Activated CD4-positive, alpha-beta T cell treated with anti-CD3 and anti-CD28 coated beads, Interleukin-10, Interleukin-2, amounts not matched to agents 100 ng/mL and 50 ng/mL, durations not matched to agents 16 hours and 8 hours (primary cell): ENCODE measurements at regions not wholly inside any gene's neighbourhood (a gene's known extent, or its start where the extent isn't known, plus 50 kb on each side); places are given as distances from the start of the nearest gene placed in this dataset.
"Not testable (repeated sequence)": the region's sequence is repeated elsewhere in the genome, so short reads cannot be mapped to it uniquely, and the experiment has no call there.

Experiments
- DNase-seq: peaks from one replicate; pipeline ENCODE4 v3.0.0-alpha.2; 2020

DNA sequence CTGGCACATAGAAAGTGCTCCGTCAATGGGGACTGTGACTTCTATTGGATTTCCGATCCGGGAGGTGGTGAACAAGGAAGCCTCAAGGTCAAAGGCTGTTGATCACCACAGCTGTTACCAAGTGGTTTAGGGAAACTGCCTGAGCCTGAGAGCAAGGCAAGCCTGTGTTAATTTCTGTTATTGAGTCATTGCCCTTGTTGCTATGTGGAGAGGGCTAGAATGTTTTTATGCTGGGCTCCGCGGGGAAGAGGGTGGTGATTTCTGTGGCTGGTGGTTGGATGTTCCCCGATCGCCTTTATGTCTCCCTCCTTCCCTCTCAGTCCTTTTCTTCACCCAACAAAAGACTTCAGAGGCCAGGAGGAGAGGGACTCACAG is 108.5 kb upstream of the ALX4 start:
- DNase-seq: no peak

DNA sequence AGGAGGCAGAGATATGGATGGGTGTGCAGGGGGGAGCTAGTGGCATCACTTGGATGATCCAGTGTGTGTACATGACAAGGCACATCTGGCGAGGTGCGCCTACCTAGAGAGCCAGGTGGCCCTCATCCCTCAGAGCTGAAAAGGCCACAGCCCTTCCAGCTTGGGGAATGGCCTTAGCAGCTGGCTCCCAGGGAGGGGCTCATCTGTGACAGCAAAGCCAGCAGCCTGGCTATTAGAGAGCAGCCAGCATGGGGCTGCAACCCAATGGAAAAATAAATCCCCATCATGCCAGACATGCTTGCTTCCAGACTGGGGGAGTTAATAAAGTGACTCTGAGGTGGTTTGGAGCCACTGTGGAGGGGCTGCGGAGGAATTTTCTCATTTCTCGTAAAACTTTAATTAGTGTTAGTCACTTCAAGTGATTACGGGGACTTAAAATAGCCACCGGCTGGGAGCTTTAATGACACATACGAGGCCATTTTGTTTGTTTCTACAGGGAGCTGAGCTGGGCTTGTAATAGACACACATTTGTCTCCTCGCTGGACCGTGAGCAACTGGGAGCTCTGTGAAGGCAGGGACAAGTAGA is 111.2 kb upstream of the ALX4 start:
- no peak for DNase-seq

DNA sequence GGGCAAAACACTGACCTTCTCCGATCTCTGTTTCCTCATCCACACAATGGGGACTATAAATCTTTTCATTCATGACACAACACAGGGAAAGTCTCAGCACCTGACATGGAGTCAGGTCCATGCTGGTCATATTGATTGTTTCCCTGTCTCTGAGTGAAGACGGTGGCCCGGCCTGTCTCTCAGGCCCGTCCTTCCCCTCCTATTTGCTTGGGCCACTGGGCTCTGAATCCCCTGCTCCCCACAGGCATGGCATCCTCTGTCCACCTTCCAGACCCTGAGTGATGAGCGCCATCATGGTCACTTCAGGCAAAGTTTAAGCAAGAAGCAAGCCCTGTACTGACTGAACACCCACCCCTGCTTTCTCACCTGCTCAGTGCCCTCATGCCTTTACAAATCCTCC is 113.3 kb upstream of the ALX4 start:
- no peak for DNase-seq

DNA sequence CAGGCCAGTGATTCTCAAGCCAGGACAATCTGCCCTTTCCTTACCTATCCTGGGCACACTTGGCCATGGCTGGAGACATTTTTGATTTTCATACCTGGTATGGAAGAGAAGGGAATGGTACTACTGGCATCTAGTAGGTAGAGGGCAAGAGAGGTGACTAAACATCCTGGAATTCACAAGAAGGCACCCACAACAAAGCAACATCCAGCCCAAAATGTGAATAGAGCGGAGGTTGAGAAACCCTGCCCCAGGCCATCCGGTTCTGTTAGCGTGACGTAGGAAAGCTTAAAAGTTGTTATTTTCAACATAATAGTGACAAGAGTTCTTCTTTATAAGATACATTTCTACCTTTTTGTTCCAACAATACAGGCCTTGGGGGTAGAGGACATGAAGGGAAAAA is 114.9 kb upstream of the ALX4 start:
- DNase-seq: no peak

DNA sequence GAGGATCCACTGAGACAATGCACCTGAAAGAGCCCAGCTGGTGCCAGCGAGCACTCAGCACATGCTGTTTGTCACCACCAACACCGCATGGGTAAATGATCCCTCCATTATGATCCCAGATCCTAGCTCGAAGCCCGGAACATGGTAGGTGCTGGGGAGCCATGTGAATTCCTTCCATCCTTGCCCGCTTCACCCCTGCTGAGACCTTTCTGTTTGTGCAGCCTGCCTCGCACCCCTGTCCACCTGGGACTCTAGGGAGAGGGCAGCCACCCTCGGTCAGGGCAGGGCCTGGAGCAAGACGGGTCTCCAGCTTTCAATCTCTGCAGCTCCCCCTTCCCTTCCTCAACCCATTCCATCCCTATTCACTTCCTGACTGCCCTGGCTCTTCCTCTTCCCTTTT is 116.2 kb upstream of the ALX4 start:
- no peak for DNase-seq

DNA sequence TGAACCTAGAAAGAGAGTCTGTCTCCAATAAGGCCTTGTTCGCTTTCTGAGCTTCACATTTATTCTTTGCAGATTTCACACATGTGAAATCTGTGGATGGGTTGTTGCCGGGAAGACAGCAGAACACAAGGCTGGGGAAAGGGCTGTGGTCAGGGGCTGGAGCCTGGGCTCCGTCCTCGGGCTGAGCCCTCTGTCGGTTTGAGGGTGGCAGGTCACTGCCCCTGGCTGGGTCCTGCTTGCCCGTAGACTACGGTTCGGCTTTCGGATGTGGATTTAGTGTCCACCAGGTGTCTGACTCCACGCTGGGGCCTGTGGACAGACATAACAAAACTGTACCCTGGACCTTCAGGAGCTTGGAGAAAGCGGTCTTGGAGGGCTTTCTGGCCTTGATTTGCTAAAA is 117.0 kb upstream of the ALX4 start:
- no peak for DNase-seq

DNA sequence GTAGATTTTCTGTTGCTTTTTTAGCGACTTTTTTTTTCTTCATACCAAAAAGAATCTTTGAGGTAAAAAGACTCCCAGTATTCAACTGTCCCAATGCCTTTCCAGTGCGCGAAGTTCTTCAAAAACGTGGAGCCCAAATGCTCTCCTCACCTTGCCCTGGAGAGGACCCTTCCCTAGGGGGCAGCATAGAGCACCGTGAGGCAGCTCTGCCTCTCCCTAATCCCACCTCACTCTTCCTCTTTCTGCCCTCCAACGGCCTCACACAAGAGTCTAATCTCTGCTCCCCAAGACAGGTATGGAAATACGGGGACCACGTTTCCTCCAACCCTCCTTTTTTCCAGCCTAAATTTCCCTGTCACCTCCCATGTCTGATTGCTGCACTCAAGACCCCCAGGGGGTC is 117.5 kb upstream of the ALX4 start:
- DNase-seq: peak; percentile 28

DNA sequence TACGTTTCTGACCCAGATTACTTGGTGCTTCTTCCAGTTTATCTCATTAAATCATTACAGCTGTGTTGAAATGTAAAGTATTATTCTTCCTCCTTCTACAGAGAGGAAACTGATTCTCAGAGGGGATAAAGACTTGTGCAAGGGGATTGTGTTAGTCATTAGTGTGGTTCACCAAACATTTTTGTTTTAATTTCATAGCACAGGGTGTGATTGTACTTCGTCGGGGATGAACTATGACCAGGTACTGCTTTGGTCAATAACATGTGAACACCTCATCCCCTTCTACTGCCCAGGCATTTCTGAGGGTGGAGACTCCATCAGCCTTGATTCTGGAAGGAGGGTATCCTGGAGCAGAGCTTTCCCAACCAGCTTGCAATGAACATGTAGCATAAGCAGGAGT is 120.2 kb upstream of the ALX4 start:
- no peak for DNase-seq

DNA sequence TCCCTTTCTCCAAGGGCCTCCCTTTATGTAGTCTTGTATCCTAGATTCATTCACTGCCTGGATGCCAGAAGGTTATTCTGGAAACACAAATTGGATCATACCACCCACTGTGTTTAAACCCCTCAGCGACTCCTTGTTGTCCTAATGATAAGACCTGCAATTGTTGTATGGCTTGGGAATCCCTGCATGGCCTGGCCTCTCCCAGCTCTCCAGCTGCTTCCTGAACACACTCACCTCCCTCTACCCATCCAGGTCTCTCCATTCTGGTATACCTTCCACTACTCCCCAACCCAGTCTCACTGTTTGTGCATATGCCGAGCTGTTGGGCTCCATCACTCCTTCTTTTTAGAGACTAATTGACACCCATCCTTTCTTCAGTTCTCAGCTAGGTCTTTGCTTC is 124.3 kb upstream of the ALX4 start:
- no peak for DNase-seq

DNA sequence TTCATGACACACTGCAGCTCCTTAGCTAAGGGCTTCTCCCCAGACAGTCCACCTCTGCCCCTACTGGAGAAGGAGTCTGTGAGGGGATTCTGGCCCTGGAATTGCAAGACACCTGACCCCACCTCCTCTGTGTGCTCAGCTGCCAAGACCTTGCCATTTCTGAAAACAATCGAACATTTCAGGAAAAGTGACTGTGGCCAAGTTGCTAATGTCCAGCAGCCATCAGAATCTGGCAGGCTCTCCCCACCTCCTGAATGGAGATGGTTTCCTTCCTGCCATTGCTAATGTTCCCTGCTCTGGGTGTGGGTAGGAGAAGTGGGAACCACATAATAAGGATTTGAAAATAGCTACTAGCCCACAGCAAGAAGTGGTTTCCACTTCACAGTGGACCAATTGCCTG is 127.2 kb upstream of the ALX4 start:
- DNase-seq: no peak

DNA sequence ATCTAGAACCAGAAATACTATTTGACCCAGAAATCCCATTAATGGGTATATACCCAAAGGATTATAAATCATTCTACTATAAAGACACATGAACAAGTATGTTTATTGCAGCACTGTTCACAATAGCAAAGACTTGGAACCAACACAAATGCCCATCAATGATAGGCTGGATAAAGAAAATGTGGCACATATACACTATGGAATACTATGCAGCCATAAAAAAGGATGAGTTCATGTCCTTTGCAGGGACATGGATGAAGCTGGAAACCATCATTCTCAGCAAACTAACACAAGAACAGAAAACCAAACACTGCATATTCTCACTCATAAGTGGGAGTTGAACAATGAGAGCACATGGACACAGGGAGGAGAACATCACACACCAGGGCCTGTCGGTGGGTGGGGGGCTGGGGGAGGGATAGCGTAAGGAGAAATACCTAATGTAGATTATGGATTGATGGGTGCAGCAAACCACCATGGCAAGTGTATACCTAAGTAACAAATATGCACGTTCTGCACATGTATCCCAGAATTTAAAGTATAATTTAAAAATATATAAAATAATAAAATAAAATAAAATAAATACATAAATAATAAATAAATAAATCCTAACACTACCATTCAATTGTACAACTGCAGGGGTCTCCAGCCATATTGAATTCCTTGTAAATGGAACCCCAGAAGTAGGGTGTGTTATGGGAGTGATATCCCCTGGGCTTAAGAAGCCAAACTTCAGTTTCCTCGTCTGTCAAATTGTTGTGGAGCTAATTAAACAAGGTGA is 122.4 kb upstream of the CD82 start:
- DNase-seq: not testable (repeated sequence)

DNA sequence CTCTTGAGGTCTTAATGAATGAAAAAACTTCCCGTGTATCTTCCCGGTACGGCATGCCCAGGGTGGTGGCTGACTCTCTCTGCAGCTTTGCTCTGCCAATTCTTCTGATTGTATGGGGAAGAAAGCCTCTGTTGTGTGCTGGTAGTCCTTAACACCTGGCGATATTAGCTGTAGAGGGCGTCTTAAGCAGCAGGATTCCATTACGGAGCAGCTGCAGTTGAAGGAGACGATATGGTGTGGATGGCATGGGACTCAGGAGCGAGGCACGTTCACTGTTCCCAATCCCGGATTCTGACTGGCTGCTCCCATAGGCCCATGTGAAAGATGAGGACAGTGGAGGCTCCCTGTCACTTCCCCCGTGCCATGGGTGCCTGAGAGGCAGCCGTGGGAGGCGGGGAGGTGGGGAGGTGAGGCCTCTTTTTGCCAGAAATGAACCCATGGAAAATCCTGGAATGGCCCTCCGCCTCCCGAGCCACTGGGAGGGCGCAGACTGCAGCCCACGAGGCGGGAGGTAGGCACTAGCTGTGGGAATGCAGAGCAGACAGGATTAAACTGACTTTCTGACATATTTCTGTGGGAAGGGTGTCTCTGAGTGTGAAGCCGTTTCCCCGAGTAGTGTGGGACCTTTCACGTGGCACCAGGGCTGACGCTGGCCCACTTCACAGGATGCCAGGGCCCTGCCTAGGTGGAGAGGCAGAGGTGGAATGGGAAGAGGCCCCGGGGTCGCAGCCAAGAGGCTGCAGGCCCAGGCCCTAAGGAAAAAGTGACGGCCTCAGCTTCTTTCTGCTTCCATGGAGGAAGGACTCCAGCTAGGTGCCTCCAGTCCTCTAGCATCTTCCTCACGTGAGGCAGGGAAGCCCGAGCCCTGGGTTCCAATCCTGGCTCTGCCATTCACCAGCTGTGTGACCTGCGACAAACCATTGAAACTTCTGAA is 121.4 kb upstream of the CD82 start:
- no peak for DNase-seq

DNA sequence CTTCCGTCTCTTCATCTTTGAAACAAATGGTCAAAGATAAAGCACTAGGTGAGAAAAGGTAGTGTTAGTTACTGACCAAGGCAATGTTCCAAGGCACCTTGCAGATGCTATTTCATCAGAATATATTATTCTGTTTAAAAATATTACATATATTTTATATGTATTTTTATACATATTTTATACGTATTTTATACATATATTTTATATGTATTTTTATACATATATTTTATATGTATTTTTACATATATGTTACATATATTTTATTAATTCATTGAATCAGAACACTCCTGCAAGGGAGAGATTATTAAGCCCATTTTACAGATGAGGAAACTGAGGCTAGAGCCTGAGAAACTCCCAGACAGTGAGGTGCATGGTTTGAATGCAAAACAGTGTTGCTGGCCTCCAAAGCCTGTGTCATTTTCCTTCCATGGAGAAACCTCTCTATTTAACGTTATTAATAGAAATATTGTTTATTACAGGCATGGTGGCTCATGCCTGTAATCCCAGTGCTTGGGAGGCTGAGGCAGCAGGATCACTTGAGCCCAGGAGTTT is 120.6 kb upstream of the CD82 start:
- no peak for DNase-seq

DNA sequence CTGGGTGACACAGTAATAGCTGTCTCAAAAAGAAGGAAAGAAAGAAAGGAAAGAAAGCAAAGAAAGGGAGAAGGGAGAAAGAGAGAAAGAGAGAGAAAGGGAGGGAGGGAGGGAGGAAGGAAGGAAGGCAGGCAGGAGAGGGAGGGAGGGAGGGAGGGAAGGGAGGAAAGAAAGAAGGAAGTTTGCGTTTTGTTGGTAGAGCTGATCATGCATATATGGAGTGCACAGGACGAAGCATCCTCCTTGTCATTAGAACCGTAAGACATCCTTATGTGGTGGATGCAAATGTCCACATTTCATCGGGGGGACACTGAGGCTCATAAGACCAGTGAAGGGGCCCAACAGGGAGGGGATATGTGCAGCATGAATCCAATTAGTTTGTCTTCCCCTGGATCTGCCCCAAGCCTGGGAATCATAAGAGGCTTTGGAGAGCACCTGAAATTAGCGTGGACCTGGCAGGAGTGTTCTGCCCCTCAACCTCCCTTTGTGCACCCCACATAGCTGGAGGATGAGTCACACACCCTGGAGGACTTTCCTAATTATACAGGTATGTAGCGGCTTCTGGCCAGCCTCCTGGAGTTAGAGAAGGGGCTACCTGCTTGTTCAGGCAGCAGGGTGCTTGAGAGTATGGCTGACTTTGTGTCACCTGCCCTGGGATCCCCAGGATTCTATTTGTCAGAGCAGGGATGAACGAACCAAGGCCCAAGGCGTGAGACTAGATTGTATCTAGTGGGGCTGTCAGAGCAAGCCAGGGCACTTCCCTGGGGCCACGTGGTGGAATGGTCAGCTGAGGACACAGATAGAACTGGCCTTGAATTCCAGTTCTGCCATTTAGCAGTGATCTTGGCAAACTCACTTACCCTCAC is 119.7 kb upstream of the CD82 start:
- DNase-seq: no peak

DNA sequence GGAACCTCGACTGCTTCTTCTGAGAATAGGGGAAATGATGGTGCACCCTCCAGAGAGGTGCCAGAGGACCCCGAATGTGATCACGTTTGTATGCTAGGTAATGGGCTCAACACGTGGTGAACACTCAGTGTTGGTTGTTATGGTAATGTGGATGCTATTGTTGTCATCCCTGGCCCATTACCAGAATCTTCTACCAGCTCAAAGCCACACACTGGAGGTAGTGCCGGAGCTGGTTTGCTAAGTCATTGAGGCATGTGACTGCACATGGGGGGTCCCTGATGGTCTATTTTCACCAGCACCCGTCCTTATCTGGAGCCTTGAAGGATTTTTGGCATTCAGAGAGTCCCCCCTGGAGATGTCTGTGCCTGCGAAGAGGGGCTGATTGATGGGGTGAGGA is 119.1 kb upstream of the CD82 start:
- DNase-seq: no peak

DNA sequence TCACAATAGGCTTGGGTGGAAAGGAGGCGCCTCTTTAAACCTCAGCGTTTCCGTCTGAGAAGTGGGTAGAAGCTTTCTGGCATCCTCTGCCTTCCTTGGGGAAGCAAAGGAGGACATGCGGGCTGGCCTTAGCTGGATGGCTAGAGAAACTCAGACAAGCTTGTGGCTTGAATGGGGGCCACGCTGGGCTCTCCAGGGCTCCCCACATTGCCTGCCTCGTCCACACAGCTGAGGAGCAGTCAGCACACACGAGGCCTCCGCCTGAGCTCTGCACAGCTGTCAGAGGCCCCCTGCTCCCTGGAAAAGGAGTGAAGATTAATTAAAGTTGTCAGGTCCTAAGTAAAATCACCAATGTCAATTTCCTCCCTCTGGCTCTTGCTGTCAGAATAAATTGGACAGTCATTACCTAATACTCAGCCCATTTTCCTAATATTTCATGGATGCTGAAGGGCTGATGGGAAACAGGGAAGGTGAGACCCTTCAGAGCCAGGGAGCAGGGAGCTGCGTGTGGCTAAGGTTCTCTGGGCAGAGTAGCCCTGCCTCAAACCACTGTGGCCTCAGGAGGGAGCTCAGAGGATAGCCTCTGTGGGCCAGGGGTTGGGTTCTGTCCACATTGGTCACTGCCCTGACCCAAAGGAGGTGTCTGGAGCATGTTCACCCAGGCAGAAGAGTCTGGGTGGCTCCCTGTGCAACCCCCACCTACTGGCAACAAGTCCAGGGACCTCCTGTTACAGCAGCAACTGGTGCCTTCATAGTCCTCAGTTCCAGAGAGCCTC is 118.3 kb upstream of the CD82 start:
- no peak for DNase-seq

DNA sequence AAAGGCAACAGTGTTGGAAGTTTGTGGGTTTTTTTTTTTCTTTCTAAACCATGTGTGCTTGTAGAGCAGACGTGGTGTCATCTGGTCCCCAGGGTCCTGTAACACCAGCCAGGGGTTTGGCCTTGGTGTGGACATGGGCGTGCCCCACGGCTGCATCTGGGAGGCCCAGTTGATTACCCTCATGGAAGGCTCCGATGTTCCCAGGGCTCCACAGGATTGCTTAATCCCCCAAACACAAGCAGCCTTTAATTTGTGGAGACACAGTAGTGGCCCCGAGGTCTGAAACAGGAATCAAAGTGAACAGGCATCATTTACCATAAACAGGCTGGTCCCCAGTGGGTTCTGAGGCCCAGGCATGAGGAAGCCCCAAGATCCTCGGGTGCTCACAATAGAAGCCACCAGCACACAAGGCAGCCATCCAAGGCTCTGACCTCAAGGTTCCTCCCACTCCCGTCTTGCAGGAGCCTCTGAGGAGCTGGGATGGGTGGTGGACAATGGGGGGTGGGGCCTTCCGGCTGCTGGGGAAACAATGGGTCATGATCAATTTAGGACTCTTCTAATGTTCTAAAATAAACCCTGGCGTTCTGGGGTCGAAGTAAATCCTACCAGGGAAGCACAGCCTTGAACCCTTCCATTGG is 115.0 kb upstream of the CD82 start:
- no peak for DNase-seq

DNA sequence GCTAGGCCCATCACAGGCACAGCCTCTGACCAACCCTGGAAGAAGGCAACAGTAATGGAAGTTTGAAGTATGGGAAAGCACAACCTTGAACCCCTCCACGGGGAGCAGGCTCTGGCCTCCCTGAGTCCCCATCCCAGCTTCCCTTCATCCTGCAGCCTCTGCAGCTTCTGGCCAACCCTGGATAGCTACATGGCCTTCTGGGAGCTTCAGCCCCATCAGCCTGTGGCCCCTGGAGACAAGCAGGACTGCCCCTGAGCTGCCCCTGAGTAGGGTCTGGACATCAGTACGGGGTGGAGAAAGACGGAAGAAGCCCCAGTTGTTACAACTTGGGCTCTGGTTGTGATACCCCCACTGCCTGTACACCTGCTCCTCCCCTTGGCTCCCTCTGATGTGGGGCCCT is 113.8 kb upstream of the CD82 start:
- DNase-seq: no peak

DNA sequence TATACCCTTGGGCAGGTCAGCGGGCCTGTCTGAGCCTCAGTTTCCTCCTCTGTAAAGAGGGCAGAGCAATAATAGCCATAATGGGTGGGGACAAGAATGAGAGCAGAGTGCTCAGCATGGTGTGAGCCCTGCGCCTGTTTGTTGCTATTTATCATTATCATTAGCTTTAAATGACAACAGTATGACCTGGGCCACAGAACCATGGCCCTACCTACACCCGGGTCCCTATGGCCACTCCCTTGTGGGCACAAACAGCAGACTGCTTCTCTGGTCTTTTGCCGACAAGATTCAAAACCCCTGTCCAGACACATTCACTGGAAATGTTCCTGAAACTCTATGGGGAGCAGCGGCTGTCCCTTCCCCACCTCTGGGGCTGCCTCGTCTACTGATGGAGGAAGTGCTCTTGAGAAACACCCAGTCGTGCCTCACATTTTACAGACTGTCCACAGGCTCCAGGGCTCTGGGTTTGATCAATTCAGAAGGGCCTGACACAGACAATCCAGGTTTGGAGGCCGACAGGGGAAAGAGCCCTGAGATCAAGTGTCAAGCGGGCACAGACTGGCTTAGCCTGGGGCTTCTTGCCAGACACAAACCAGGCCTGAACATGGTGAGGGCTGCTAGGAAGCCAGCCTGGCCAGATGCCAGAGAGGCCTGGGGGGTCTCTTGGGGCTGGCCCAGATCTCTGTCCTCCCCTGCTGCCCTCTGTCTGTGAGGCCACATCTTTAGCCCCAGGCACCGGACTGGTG is 112.5 kb upstream of the CD82 start:
- no peak for DNase-seq

DNA sequence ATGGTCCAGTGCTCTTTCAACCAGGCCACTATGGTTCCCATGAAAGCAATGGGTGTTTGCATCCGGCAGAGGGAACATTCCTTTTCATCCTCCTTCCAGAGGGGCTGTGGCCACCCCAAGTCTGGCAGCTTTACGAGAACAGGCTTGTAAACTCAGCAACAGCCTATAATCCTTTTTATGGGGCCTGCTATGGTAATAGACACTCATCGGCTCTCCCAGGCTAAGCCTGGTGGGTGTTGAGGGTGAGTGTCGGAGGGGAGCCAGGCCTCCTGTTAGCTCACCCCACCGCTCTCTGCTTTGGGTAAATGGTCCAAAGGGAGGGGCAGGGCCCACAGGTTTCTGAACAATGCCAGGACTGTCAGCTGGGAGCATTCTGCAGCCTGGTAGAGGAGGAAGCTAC is 111.6 kb upstream of the CD82 start:
- no peak for DNase-seq

DNA sequence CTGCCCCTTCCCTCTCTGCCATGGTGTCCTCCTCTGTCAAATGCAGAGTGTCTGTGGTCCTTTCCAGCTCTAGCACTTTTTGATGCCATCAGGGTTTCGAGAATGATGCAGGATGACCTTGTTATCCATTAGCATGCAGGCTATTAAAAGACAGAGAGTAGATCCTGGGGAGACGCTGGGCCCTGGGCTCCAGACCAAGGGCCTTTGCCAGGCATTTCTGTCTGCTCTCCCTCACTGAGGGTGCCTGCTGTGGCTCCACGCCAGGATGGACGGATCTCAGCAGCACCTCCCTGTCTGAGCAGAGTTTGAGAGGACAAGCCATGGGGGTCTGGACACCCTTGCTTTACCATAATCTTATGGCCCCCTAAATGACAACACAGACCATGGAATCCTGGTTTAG is 110.8 kb upstream of the CD82 start:
- DNase-seq: no peak
